ENCODE measurements at regions not wholly inside any gene's neighbourhood (a gene's known extent, or its start where the extent isn't known, plus 50 kb on each side); places are given as distances from the start of the nearest gene placed in this dataset.

GRCh38 chr7:116353647-116354046 lies 143.3 kb downstream of the TES start:
- ATAC-seq (replicated peaks) (no peak), DNase-seq (no peak)
- no peaks in the 10 kb centered on the region for H3K4me1 Mint-ChIP-seq (ENCODE audit: low read depth in 2 of 2)
- peaks cover 17 to 18% of the 10 kb centered on the region in 2 donors for H3K27me3 Mint-ChIP-seq
- no peaks in the 10 kb centered on the region for H3K36me3 Mint-ChIP-seq (ENCODE audit: insufficient read depth)
- no peak overlapping the region for H3K4me3 Mint-ChIP-seq
- H3K27ac Mint-ChIP-seq: no peak overlapping the region
- H3K9me3 Mint-ChIP-seq: no peaks in the 10 kb centered on the region

- no peak for ATAC-seq (replicated peaks)
- Mint-ChIP-seq H3K27ac (no peak overlapping the region), H3K4me1 (ENCODE audit: low read depth in 2 of 2) (no peaks in the 10 kb centered on the region), H3K36me3 (ENCODE audit: insufficient read depth) (no peaks in the 10 kb centered on the region), H3K9me3 (no peaks in the 10 kb centered on the region), H3K4me3 (no peak overlapping the region), H3K27me3 (peaks cover 13 to 17% of the 10 kb centered on the region in 2 donors)
- no peak for DNase-seq
Observed at GRCh38 chr7:116354171-116354545, 143.8 kb downstream of the TES start.

GRCh38 chr7:116354546-116355423 lies 144.4 kb downstream of the TES start:
- DNase-seq (no peak), ATAC-seq (replicated peaks) (no peak)
- Mint-ChIP-seq H3K27me3 (peaks cover 12 to 17% of the 10 kb centered on the region in 2 donors), H3K9me3 (no peaks in the 10 kb centered on the region), H3K4me1 (ENCODE audit: low read depth in 2 of 2) (no peaks in the 10 kb centered on the region), H3K4me3 (no peak overlapping the region), H3K36me3 (ENCODE audit: insufficient read depth) (no peaks in the 10 kb centered on the region), H3K27ac (no peak overlapping the region)

- DNase-seq (no peak), ATAC-seq (replicated peaks) (no peak)
- H3K27ac Mint-ChIP-seq: no peak overlapping the region
- H3K9me3 Mint-ChIP-seq: no peaks in the 10 kb centered on the region
- H3K4me3 Mint-ChIP-seq: no peak overlapping the region
- H3K27me3 Mint-ChIP-seq: peaks cover 12 to 17% of the 10 kb centered on the region in 2 donors
- no peaks in the 10 kb centered on the region for H3K36me3 Mint-ChIP-seq (ENCODE audit: insufficient read depth)
- H3K4me1 Mint-ChIP-seq (ENCODE audit: low read depth in 2 of 2): no peaks in the 10 kb centered on the region
Observed at GRCh38 chr7:116355424-116355765, 144.1 kb upstream of the CAV2 start.

- no peak overlapping the region for H3K4me3 Mint-ChIP-seq
- H3K27me3 Mint-ChIP-seq: peaks cover 12 to 17% of the 10 kb centered on the region in 2 donors
- H3K27ac Mint-ChIP-seq: no peak overlapping the region
- DNase-seq (no peak), ATAC-seq (replicated peaks) (no peak)
- H3K9me3 Mint-ChIP-seq: no peaks in the 10 kb centered on the region
- no peaks in the 10 kb centered on the region for H3K4me1 Mint-ChIP-seq (ENCODE audit: low read depth in 2 of 2)
- H3K36me3 Mint-ChIP-seq (ENCODE audit: insufficient read depth): no peaks in the 10 kb centered on the region
Observed at GRCh38 chr7:116356333-116356965, 143.1 kb upstream of the CAV2 start.

GRCh38 chr7:116356979-116357378 lies 142.6 kb upstream of the CAV2 start:
- H3K27me3 Mint-ChIP-seq: peaks cover 12 to 21% of the 10 kb centered on the region in 2 donors
- no peaks in the 10 kb centered on the region for H3K4me1 Mint-ChIP-seq (ENCODE audit: low read depth in 2 of 2)
- no peak for DNase-seq
- no peak overlapping the region for H3K27ac Mint-ChIP-seq
- no peak overlapping the region for H3K4me3 Mint-ChIP-seq
- ATAC-seq (replicated peaks): no peak
- no peaks in the 10 kb centered on the region for H3K9me3 Mint-ChIP-seq
- no peaks in the 10 kb centered on the region for H3K36me3 Mint-ChIP-seq (ENCODE audit: insufficient read depth)

- no peak for DNase-seq
- Mint-ChIP-seq H3K27ac (no peak overlapping the region), H3K36me3 (ENCODE audit: insufficient read depth) (no peaks in the 10 kb centered on the region), H3K4me3 (no peak overlapping the region), H3K9me3 (no peaks in the 10 kb centered on the region), H3K4me1 (ENCODE audit: low read depth in 2 of 2) (no peaks in the 10 kb centered on the region), H3K27me3 (peaks cover 12 to 24% of the 10 kb centered on the region in 2 donors)
- ATAC-seq (replicated peaks): no peak
Observed at GRCh38 chr7:116357781-116358670, 141.5 kb upstream of the CAV2 start.

- Mint-ChIP-seq H3K9me3 (no peaks in the 10 kb centered on the region), H3K27me3 (peaks cover 13 to 28% of the 10 kb centered on the region in 2 donors), H3K27ac (no peak overlapping the region), H3K36me3 (ENCODE audit: insufficient read depth) (no peaks in the 10 kb centered on the region), H3K4me1 (ENCODE audit: low read depth in 2 of 2) (no peaks in the 10 kb centered on the region), H3K4me3 (no peak overlapping the region)
- no peak for ATAC-seq (replicated peaks)
- no peak for DNase-seq
Observed at GRCh38 chr7:116361767-116362166, 137.8 kb upstream of the CAV2 start.

GRCh38 chr7:116363637-116364432 lies 135.7 kb upstream of the CAV2 start:
- H3K36me3 Mint-ChIP-seq (ENCODE audit: insufficient read depth): no peaks in the 10 kb centered on the region

GRCh38 chr7:116364469-116364868 lies 135.1 kb upstream of the CAV2 start:
- DNase-seq: no peak
- H3K4me1 Mint-ChIP-seq (ENCODE audit: low read depth in 2 of 2): no peaks in the 10 kb centered on the region
- ATAC-seq (replicated peaks): no peak
- H3K27me3 Mint-ChIP-seq: peaks cover 23 to 28% of the 10 kb centered on the region in 2 donors
- H3K27ac Mint-ChIP-seq: no peak overlapping the region
- H3K9me3 Mint-ChIP-seq: no peaks in the 10 kb centered on the region
- H3K4me3 Mint-ChIP-seq: no peak overlapping the region
- no peaks in the 10 kb centered on the region for H3K36me3 Mint-ChIP-seq (ENCODE audit: insufficient read depth)

More at GRCh38 chr7:116363637-116364432, 135.7 kb upstream of the CAV2 start:
- no peak overlapping the region for H3K4me3 Mint-ChIP-seq
- no peak overlapping the region for H3K27ac Mint-ChIP-seq
- ATAC-seq (replicated peaks): no peak
- no peak for DNase-seq
- H3K9me3 Mint-ChIP-seq: no peaks in the 10 kb centered on the region
- no peaks in the 10 kb centered on the region for H3K4me1 Mint-ChIP-seq (ENCODE audit: low read depth in 2 of 2)
- peaks cover 22 to 28% of the 10 kb centered on the region in 2 donors for H3K27me3 Mint-ChIP-seq

GRCh38 chr7:116365797-116366196 lies 133.7 kb upstream of the CAV2 start:
- Mint-ChIP-seq H3K4me3 (no peak overlapping the region), H3K4me1 (ENCODE audit: low read depth in 2 of 2) (no peaks in the 10 kb centered on the region), H3K9me3 (no peaks in the 10 kb centered on the region), H3K27ac (no peak overlapping the region), H3K27me3 (peaks cover 34 to 36% of the 10 kb centered on the region in 2 donors), H3K36me3 (ENCODE audit: insufficient read depth) (no peaks in the 10 kb centered on the region)
- ATAC-seq (replicated peaks): no peak
- DNase-seq: no peak

- H3K9me3 Mint-ChIP-seq: no peaks in the 10 kb centered on the region
- no peak for DNase-seq
- H3K4me1 Mint-ChIP-seq (ENCODE audit: low read depth in 2 of 2): no peaks in the 10 kb centered on the region
- no peak for ATAC-seq (replicated peaks)
- H3K36me3 Mint-ChIP-seq (ENCODE audit: insufficient read depth): no peaks in the 10 kb centered on the region
- peaks cover 39 to 43% of the 10 kb centered on the region in 2 donors for H3K27me3 Mint-ChIP-seq
- no peak overlapping the region for H3K4me3 Mint-ChIP-seq
- H3K27ac Mint-ChIP-seq: no peak overlapping the region
Observed at GRCh38 chr7:116367171-116367813, 132.2 kb upstream of the CAV2 start.

Measured in effector memory CD8-positive, alpha-beta T cell (primary cell).